ENCODE measurements at regions not wholly inside any gene's neighbourhood (a gene's known extent, or its start where the extent isn't known, plus 50 kb on each side); places are given as distances from the start of the nearest gene placed in this dataset.

DNA sequence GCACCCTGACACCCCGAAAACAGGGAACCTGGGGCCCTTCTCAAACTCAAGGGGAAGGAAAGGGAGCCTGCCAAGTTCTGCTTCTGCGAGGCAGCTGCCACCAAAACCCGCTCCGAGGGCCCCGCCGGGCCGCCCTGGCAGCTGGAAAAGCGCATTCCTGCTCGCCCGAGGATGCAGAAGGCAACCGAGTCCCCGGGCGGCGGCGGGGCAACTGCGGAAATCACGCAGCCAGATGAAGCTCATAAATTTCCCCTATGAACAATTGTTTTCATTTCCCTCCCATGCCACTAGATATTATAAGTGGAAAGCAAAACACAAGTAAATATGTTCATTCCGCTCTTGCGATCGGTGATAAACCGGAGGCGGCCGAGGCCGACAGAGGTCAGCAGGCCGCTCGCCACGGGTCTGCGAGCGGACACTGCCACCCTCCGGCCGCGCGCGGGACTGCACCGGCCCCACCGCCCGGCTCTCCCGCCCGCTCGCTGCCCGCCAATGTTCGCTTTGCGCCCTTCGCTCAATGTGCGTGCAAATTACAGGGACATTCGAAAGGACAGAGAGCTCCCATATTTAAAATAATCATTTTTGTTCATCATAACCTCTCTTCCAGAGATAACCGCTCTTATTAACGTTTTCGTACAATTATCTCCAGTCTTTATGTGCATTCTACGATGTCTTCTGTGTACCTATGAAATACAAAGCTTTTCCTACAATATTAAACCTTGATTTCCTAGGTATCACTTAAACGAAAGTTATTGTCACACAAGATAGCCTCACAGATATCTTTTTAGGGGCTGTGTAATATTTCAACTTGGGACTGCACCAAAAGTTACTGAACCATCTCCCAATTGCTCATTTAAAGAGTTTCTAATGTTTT, 120.8 kb upstream of the ZNF507 start:
- peaks cover 26% of the 10 kb centered on the region for H3K27me3 ChIP-seq (ENCODE audit: control insufficient read depth, insufficient read depth, low read length)
- H3K27ac ChIP-seq (ENCODE audit: low read depth, low read length): no peak overlapping the region
- no peaks in the 10 kb centered on the region for H3K36me3 ChIP-seq (ENCODE audit: control insufficient read depth, insufficient read depth, low read length)
- H3K9me3 ChIP-seq (ENCODE audit: control insufficient read depth, insufficient read depth, low read length): no peaks in the 10 kb centered on the region
- H3K4me3 ChIP-seq (ENCODE audit: low read depth, low read length): peak overlapping the region; percentile 70
- 0 out of 2 replicates have a peak, but pooled peaks cover 2% of the 10 kb centered on the region for H3K4me1 ChIP-seq (ENCODE audit: control insufficient read depth, insufficient read depth, low read length)
- H3K9ac ChIP-seq (ENCODE audit: low read depth, low read length): no peak overlapping the region

DNA sequence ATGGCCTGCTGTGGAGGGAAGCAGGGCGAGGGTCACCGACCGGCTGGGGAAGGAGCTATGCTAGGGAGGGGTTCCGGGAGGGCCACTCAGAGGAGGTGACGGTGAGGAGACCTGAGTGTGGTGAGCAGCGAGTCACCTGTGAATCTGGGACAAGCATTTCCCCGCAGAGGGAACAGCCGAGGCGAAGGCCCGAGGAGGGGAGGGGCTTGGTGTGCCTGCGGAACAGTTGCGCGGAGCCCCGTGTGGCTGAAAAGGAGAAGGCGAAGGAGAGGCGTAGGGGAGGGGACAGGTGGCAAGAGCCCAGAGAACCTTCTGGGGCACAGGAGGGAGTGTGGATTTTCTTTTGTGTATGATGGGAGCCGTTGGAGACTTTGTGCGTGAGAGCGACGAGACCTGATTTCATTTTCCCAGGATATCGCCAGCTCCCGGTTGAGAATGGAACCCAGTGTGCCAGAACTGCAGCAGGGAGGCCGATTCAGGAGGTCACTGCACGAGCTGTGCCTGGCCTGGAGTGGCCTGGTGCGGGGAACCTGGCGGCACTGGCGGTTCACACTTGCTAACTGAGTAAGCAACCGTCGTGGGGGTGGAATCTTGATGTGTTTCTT, 117.7 kb upstream of the ZNF507 start:
- Histone ChIP-seq H3K4me3 (ENCODE audit: low read depth, low read length) (no peak overlapping the region), H3K4me1 (ENCODE audit: control insufficient read depth, insufficient read depth, low read length) (0 out of 2 replicates have a peak, but pooled peaks cover 2% of the 10 kb centered on the region), H3K9me3 (ENCODE audit: control insufficient read depth, insufficient read depth, low read length) (no peaks in the 10 kb centered on the region), H3K36me3 (ENCODE audit: control insufficient read depth, insufficient read depth, low read length) (no peaks in the 10 kb centered on the region), H3K9ac (ENCODE audit: low read depth, low read length) (no peak overlapping the region), H3K27ac (ENCODE audit: low read depth, low read length) (no peak overlapping the region), H3K27me3 (ENCODE audit: control insufficient read depth, insufficient read depth, low read length) (peaks cover 26% of the 10 kb centered on the region)

DNA sequence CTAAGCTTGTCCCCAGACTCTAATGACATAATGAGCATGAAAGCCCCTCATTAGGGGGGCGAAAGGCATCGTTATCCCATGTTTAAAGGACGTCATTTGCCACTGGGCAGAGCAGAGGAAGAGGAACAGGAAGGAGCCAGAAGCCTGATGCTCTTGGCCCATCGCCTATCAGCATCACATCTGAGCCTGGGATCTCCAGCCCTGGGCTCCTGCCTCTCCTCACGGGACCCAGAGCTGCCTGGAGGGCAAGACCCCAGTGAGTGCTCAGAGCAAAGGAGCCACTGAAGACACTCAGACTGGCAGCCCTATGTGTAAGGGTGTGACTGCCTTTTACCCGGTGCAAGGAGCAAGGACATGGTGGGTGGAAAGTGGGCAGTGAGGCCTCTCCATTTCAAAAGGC, 115.0 kb upstream of the ZNF507 start:
- Histone ChIP-seq H3K9me3 (ENCODE audit: control insufficient read depth, insufficient read depth, low read length) (no peaks in the 10 kb centered on the region), H3K27ac (ENCODE audit: low read depth, low read length) (no peak overlapping the region), H3K27me3 (ENCODE audit: control insufficient read depth, insufficient read depth, low read length) (peaks cover 2% of the 10 kb centered on the region; the same call in 1 of the 2 replicates), H3K9ac (ENCODE audit: low read depth, low read length) (no peak overlapping the region), H3K36me3 (ENCODE audit: control insufficient read depth, insufficient read depth, low read length) (no peaks in the 10 kb centered on the region), H3K4me1 (ENCODE audit: control insufficient read depth, insufficient read depth, low read length) (no peaks in the 10 kb centered on the region), H3K4me3 (ENCODE audit: low read depth, low read length) (no peak overlapping the region)

DNA sequence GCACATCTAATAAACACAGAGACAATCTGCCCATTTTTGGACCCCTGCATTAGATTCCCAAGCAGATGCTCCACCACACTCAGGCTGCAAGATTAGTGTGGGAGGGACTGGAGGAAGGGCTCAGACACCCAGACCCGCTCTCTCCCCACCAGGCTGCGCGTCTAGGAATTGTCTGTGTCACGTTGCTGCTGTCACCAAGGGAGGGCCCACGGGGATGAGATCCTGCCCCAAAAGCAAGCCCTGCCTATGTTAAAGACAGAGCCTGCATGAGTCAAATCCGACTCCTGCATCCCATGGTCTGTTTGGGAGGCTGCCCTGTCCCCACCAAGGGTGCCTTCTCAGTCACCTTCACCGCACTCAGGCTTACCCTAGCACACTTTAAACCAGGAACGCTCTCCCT, 114.4 kb upstream of the ZNF507 start:
- no peaks in the 10 kb centered on the region for H3K27me3 ChIP-seq (ENCODE audit: control insufficient read depth, insufficient read depth, low read length)
- H3K27ac ChIP-seq (ENCODE audit: low read depth, low read length): no peak overlapping the region

GRCh38 chr19:32231691-32232090, 113.7 kb upstream of the ZNF507 start:
- no peaks in the 10 kb centered on the region for H3K36me3 ChIP-seq (ENCODE audit: control insufficient read depth, insufficient read depth, low read length)
- no peaks in the 10 kb centered on the region for H3K27me3 ChIP-seq (ENCODE audit: control insufficient read depth, insufficient read depth, low read length)
- H3K9ac ChIP-seq (ENCODE audit: low read depth, low read length): no peak overlapping the region
- no peaks in the 10 kb centered on the region for H3K4me1 ChIP-seq (ENCODE audit: control insufficient read depth, insufficient read depth, low read length)
- H3K9me3 ChIP-seq (ENCODE audit: control insufficient read depth, insufficient read depth, low read length): no peaks in the 10 kb centered on the region
- no peak overlapping the region for H3K27ac ChIP-seq (ENCODE audit: low read depth, low read length)
- no peak overlapping the region for H3K4me3 ChIP-seq (ENCODE audit: low read depth, low read length)

More for the DNA sequence above, 114.4 kb upstream of the ZNF507 start:
- Histone ChIP-seq H3K36me3 (ENCODE audit: control insufficient read depth, insufficient read depth, low read length) (no peaks in the 10 kb centered on the region), H3K4me3 (ENCODE audit: low read depth, low read length) (no peak overlapping the region), H3K9me3 (ENCODE audit: control insufficient read depth, insufficient read depth, low read length) (no peaks in the 10 kb centered on the region), H3K4me1 (ENCODE audit: control insufficient read depth, insufficient read depth, low read length) (no peaks in the 10 kb centered on the region), H3K9ac (ENCODE audit: low read depth, low read length) (no peak overlapping the region)

- Histone ChIP-seq H3K4me3 (ENCODE audit: low read depth, low read length) (no peak overlapping the region), H3K9ac (ENCODE audit: low read depth, low read length) (no peak overlapping the region), H3K27ac (ENCODE audit: low read depth, low read length) (no peak overlapping the region), H3K4me1 (ENCODE audit: control insufficient read depth, insufficient read depth, low read length) (no peaks in the 10 kb centered on the region), H3K9me3 (ENCODE audit: control insufficient read depth, insufficient read depth, low read length) (no peaks in the 10 kb centered on the region), H3K27me3 (ENCODE audit: control insufficient read depth, insufficient read depth, low read length) (no peaks in the 10 kb centered on the region), H3K36me3 (ENCODE audit: control insufficient read depth, insufficient read depth, low read length) (no peaks in the 10 kb centered on the region)
Observed at GRCh38 chr19:32232449-32232848, 113.0 kb upstream of the ZNF507 start.

GRCh38 chr19:32233091-32233490, 112.3 kb upstream of the ZNF507 start:
- no peaks in the 10 kb centered on the region for H3K4me1 ChIP-seq (ENCODE audit: control insufficient read depth, insufficient read depth, low read length)
- H3K27ac ChIP-seq (ENCODE audit: low read depth, low read length): no peak overlapping the region
- H3K4me3 ChIP-seq (ENCODE audit: low read depth, low read length): no peak overlapping the region
- H3K9me3 ChIP-seq (ENCODE audit: control insufficient read depth, insufficient read depth, low read length): no peaks in the 10 kb centered on the region
- no peaks in the 10 kb centered on the region for H3K36me3 ChIP-seq (ENCODE audit: control insufficient read depth, insufficient read depth, low read length)
- no peak overlapping the region for H3K9ac ChIP-seq (ENCODE audit: low read depth, low read length)
- no peaks in the 10 kb centered on the region for H3K27me3 ChIP-seq (ENCODE audit: control insufficient read depth, insufficient read depth, low read length)

DNA sequence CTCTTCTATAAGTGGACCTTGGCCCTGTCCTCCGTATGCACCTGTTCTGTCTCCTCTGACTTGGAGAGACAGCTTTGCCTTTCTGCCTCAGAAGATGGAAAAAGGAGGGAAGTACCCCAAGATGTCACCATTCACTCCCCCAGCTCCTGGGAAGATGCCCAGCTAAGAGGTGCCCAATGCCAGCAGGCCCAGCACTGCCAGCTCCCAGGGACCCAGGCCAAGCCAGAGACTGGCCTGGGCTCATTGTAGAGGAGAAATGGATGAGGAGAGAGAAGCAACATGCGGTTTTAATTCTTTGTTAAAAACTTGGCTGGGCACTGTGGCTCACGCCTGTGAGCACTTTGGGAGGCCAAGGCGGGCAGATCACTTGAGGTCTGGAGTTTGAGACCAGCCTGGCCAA, 111.5 kb upstream of the ZNF507 start:
- Histone ChIP-seq H3K4me1 (ENCODE audit: control insufficient read depth, insufficient read depth, low read length) (no peaks in the 10 kb centered on the region), H3K27me3 (ENCODE audit: control insufficient read depth, insufficient read depth, low read length) (no peaks in the 10 kb centered on the region), H3K9me3 (ENCODE audit: control insufficient read depth, insufficient read depth, low read length) (no peaks in the 10 kb centered on the region), H3K9ac (ENCODE audit: low read depth, low read length) (no peak overlapping the region), H3K27ac (ENCODE audit: low read depth, low read length) (no peak overlapping the region), H3K36me3 (ENCODE audit: control insufficient read depth, insufficient read depth, low read length) (no peaks in the 10 kb centered on the region), H3K4me3 (ENCODE audit: low read depth, low read length) (no peak overlapping the region)

DNA sequence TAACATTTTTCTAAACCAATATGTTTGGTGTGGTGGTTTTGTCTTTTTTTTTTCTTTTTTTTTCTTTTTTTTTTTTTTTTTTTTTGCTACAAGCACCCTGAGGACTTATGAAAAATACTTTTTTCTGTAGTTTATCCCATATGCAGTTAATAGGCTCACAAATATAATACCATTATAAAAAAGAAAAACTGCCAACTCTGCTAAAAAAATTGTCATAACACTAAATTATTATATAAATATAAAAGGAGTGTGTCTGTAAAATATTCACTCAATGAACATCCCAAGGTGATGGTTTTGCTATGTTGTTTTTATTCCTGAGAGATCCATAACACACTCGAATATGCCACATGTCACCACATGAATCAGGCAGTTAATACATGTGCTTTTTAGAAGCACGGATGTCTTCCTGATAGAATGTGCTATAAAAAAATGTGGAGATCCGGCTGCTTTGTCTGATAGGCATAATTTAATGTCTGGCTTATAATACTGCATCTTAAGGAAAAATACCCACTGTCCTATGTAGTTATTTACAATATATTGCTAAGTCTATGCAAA, 110.7 kb upstream of the ZNF507 start:
- no peaks in the 10 kb centered on the region for H3K27me3 ChIP-seq (ENCODE audit: control insufficient read depth, insufficient read depth, low read length)
- no peaks in the 10 kb centered on the region for H3K4me1 ChIP-seq (ENCODE audit: control insufficient read depth, insufficient read depth, low read length)
- no peak overlapping the region for H3K4me3 ChIP-seq (ENCODE audit: low read depth, low read length)
- H3K27ac ChIP-seq (ENCODE audit: low read depth, low read length): no peak overlapping the region
- no peaks in the 10 kb centered on the region for H3K9me3 ChIP-seq (ENCODE audit: control insufficient read depth, insufficient read depth, low read length)
- no peaks in the 10 kb centered on the region for H3K36me3 ChIP-seq (ENCODE audit: control insufficient read depth, insufficient read depth, low read length)
- H3K9ac ChIP-seq (ENCODE audit: low read depth, low read length): no peak overlapping the region

GRCh38 chr19:32238076-32238475, 107.3 kb upstream of the ZNF507 start:
- Histone ChIP-seq H3K27me3 (ENCODE audit: control insufficient read depth, insufficient read depth, low read length) (no peaks in the 10 kb centered on the region), H3K27ac (ENCODE audit: low read depth, low read length) (no peak overlapping the region), H3K9ac (ENCODE audit: low read depth, low read length) (no peak overlapping the region), H3K36me3 (ENCODE audit: control insufficient read depth, insufficient read depth, low read length) (no peaks in the 10 kb centered on the region), H3K4me3 (ENCODE audit: low read depth, low read length) (no peak overlapping the region), H3K4me1 (ENCODE audit: control insufficient read depth, insufficient read depth, low read length) (no peaks in the 10 kb centered on the region), H3K9me3 (ENCODE audit: control insufficient read depth, insufficient read depth, low read length) (no peaks in the 10 kb centered on the region)

DNA sequence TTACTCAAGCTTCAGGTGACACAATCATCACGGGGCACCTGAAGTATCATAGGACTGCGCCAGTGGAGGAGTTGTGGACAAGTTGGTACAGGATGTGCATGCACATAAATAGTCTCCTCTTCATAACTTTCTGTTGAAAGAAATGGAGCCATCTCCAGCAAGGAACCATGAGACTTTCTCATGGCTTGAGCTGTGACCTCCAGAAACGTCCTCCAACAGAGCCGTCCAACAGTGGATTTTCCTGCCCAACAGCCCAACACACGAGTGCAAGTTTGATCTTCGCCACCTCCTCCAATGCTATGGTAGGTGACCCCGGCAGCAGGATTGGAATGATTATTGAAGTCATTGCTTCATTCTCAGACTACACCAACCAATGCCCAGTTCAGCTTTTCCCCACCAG, 105.1 kb upstream of the ZNF507 start:
- H3K27ac ChIP-seq (ENCODE audit: low read depth, low read length): no peak overlapping the region
- no peak overlapping the region for H3K9ac ChIP-seq (ENCODE audit: low read depth, low read length)
- no peaks in the 10 kb centered on the region for H3K4me1 ChIP-seq (ENCODE audit: control insufficient read depth, insufficient read depth, low read length)
- no peaks in the 10 kb centered on the region for H3K9me3 ChIP-seq (ENCODE audit: control insufficient read depth, insufficient read depth, low read length)
- H3K4me3 ChIP-seq (ENCODE audit: low read depth, low read length): no peak overlapping the region
- H3K27me3 ChIP-seq (ENCODE audit: control insufficient read depth, insufficient read depth, low read length): no peaks in the 10 kb centered on the region
- H3K36me3 ChIP-seq (ENCODE audit: control insufficient read depth, insufficient read depth, low read length): no peaks in the 10 kb centered on the region

Data from HUES48 (cell line).